ENCODE measurements at regions not wholly inside any gene's neighbourhood (a gene's known extent, or its start where the extent isn't known, plus 50 kb on each side); places are given as distances from the start of the nearest gene placed in this dataset.
"Not testable (repeated sequence)": the region's sequence is repeated elsewhere in the genome, so short reads cannot be mapped to it uniquely, and the experiment has no call there.

DNA sequence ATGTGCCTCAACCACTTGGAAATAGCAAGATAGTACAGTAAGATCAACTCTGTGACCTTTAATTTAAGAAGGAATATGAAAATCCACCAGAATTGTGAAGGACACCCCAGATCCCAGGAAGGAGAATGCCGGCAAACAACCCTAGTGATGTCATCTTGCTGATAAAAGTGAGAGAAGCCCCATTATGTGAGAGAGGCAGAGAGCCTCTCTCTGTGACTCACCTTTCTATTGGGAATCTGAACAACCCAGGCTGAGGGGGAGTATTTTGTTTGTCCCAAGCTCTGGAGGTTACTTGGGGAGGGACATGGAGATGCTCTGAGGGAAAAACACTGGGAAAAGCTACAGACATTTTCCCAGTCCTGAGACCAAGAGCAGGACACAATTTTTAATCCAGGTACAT lies 188.3 kb upstream of the FERMT1 start:
- no peak for DNase-seq (ENCODE audit: low read depth)

DNA sequence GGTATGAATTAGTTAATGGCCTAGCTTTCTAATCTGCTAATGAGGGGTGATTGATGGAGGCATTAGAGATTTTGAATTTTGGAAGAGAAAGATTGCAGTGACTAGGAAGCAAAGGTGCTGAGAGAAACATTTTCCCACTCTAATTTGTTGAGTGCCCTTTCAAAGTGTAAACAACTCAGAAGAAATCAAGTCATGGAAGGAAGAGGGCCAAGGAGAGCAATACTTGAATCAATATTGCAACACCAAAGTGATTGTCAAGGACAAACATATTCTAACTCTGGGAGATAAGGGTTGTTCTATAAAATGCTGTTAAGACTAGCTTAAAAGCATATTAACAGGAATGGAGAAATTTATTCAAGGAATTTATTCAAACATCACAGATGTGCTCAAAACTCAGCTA lies 182.7 kb upstream of the FERMT1 start:
- DNase-seq (ENCODE audit: low read depth) = no peak

DNA sequence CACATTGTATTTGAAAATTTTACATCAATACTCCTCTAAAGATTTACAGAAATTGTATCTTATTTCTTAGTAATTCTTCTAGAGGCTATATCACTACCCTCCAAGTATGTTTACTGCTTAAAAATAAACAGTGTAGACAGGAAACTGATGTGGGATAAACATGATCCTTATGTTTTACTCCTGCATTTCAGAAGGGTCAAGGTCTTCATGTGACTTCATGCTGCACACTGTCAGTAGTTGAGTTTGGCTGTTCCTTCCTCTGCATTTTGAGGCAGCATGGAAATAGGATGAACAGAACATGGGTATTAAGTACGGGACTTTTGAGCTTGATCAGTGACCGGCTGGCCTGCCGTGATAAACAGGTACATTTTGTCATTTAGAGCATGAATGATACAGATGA lies 179.2 kb upstream of the FERMT1 start:
- no peak for DNase-seq (ENCODE audit: low read depth)

DNA sequence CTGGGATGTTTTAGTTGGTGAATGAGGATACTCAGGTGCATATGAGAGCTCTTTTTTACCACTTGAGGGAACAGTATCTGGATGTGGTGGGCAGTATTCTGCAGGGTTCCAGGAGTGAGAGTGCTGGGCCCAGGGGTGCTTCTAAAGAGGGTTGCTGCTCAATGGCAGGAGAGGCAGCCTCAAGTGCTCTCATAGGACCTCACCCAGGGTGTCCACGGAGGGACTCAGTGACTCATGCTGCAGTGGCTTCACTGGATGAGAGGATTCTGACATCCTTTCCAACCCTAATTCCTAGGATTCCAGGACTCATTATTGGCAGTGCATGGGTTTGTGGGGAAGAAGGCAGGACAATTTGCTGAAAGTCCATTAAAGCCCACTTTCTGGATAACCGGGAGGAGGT lies 176.6 kb upstream of the FERMT1 start:
- DNase-seq (ENCODE audit: low read depth) = no peak

DNA sequence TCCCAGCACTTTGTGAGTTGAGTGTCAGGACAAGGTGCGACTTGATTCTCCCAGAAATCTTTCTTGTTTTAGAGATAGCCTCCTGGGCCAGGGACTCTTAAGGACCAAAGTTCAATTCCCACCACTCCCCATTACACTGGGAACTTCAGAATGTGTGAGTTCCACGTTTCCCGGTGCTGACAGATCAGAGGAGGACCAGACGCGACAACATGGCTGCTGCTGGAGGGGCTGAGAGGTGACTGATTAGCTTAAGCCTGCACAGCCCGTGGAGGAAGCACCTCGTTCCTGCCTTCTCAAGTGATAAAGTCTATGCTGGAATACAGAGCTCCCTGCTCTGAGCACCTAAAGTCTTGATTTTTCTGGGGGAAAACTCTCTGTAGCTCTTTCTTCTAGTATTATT lies 175.2 kb upstream of the FERMT1 start:
- DNase-seq (ENCODE audit: low read depth) = no peak

DNA sequence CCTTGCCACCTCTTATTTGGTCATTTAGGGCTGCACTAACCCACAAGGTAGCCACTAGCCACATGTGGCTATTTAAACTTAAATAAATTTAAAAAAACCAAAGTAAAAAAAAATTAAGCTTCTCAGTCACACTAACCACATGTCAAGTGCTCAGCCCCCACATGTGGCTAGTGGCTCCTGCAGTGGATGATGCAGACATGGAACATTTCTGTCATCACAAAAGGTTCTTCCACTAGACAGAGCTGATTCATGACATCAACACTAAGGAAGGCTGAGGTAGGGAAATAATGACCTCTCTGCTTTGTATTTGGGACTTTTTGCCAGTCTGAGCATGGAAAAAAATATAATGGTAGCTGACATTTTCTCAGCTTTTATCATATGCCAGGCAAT lies 173.0 kb upstream of the FERMT1 start:
- DNase-seq (ENCODE audit: low read depth) = no peak

DNA sequence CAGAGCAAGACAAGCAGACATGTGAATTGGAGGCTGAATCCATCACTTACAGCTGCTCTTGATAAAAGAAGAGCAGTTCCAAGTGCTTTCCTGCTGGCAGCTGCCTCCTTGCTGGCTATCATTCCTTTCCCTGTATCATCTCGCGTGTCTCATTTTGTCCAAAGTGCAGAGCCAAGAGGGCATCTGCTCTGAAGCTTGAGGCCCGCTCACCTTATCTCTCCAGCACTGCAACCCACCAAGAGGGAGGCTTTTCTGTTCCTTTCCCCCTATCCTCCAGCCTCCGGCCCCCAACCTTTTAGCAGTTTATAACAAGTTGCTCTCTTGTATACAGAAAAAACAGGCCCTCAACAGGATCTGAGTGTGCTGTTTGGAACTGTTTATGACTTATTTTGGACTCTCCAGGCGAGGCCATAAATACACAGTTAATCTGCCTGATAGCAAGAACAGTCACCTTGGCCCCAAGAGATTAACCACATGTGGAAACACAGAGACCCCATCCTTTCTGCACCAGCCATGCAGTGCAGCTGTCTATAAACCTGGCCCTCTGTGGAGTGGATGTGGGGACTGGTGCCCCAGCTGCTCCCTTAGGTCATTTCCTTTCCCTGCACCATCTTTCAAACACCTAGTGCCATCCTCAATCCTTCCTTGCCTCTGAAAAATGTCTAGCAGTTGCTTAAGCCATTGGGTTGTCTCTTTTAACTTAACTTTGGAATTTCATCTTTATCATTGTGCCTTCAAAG lies 172.5 kb upstream of the FERMT1 start:
- DNase-seq (ENCODE audit: low read depth) = no peak

DNA sequence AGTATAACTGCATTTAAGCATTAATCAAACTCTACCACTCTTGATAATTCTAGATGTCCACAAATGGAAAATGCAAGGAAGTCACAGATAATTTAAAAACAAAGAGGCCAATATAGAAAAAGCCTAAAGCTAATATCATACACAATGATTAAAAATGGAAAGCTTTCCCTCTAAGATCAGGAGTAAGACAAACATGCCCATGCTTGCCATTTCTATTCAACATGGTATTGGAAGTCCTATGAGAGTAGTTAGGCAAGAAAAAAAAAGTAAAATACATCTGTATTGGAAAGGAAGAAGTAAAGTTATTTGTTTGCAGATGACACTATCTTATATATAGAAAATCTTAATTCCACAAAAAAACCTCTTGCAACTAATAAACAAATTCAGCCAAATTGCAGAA lies 164.6 kb upstream of the FERMT1 start:
- DNase-seq (ENCODE audit: low read depth) = no peak

DNA sequence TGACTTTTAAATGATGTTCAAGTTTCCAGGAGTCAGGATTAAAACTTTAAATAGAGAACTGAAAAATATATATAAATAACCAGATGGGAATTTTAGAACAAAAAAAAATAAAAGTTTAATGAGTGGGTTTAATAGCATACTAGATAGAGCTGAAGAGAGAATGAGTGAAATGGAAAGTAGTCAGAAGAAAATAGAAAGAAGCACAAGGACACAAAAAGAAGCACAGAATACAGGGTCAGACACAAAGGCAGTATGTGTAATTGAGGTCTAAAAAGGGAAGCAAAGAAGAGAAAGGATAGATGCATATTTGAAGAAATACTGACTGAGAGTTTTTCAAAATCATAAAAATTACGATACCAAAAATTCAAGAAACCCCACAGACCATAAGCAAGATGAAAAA lies 159.8 kb upstream of the FERMT1 start:
- no peak for DNase-seq (ENCODE audit: low read depth)

DNA sequence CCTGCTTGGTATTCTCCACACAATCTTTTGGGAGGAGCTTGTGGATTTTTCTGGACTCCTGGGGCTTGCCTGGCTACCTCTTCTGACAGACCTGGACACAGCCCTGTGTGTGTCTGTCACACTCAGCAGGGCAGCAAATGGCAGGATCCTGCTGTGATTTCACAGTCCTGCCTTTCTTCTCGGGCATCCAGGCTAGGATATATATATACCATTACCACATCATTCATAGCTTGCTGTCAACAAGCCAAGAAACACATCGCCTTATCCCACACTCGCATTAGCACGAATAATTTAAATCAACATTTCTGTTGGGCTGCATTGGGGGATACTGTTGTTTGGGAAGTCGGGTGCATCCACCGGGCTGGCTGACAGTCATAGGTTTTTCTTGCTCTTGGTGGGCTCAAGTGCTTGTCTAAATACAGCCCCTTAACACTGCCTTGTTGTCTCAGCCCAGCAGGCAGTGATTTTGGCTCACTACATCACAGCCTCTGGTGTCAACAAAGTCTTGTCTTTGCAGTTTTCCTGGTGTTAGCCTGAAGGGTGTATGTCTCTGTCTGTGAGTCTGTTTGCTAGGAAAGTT lies 154.9 kb upstream of the FERMT1 start:
- DNase-seq (ENCODE audit: low read depth) = no peak

DNA sequence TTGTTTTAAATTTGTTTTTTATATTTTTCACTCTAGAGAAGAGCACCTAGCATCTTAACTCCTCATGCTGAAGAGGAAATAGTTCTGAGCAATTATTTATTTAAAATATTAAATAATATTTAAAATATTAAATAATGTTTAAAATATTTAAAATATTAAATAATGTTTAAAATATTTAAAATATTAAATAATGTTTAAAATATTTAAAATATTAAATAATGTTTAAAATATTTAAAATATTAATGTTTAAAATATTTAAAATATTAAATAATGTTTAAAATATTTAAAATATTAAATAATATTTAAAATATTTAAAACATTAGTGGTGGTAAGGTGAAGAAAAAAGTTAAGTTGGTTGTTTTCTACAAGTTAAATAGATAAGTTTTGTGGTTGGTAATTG lies 147.6 kb upstream of the FERMT1 start:
- not testable (repeated sequence) for DNase-seq (ENCODE audit: low read depth)

DNA sequence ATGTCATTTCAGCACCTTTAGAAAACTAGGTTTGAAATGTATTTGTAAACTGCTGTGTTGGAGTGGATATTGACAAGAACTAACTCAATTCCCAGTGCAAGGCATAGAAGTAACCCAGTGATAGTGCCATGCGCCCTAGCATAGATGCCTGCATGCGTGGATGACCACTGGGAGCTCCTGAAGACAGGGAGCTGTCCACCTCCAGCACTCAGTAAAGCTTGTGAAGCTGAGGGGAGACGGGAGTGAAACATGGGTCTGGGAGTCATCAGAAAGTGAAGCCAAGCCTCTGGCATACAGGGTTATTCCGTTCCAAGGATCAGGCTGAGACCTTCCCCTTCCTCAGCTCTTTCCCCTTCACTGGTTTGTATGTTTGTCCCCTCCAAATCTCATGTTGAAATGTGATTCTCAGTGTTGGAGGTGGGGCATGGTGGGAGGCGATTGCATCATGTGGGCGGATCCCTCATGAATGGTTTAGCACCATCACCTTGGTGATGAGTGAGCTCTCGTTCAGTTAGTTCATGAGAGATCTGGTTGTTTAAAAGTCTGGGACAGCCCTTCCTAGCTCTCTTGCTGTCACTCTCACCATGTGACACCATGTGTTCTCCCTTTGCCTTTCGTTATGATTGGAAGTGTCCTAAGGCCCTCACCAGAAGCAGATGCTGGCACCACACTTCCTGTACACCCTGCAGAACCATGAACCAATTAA lies 146.5 kb upstream of the FERMT1 start:
- no peak for DNase-seq (ENCODE audit: low read depth)

DNA sequence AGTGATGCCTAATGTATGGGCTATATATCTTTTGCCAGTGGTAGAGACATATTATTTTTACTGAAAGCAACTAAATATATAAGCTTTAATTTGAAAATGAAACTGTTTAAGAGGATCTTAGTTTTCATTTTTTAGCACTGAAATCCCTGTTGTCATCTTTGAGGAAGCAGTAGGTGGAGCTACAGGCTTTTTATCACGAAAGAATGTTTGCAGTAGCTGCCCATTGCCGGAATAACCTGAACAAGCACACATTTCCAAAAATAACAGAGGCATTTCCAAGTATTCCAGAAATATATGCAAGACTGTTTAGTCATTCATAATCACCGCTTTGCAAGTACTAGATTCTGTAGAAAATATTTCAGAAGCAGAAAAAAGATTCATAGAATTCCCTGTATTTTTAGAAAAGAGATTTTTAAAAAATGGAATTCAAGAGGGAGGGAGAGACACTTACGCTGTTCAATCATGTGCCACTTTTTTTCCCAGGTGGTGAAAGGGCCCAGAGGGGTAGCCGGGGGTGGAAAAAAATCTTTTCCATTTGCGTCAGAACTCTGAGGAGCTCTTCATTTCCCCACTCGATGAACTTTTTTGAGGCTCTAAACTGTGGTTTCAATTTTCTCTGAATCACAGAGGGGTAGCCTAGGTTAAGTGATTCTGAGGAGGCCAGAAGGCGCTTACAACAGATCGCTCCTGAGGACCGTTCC lies 142.5 kb upstream of the FERMT1 start:
- DNase-seq (ENCODE audit: low read depth) = peak; percentile 70

DNA sequence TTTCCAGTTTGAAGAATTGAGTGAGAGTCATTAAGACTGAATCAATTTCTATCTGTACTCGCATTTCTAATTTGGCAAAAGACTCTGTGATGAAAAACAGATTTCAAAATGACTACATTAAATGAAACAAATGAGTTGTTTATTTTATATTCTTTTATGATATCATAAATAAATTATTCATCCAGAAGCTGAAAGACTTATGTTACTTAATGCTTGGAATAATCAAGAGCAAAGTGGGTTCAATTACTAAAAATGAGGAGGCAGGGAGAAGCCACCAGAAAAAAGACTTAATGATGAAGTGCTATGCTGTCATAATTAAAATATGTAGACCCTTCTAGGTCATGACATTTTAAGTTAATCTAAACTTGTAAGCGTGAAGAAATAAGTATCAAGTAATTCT lies 130.6 kb upstream of the FERMT1 start:
- no peak for DNase-seq (ENCODE audit: low read depth)

DNA sequence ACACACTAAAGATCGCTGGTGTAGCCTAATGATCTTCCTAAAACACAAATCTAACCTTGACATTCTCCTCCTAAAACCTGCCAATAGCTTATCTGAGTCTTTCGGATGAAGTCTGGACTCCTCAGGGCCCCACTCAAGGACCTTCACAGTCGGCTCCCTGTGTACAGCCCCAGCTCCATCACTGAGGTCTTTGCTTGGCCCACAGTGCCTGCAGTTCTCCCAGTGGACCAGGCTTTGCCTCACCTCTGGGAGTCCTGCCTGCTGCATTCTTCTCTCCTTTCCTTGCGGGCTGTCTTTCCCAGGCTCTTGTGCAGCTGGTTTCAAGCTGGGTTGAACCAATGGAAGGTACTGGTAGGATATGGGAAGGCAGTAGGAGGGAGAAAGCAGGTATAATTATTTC lies 122.6 kb upstream of the FERMT1 start:
- DNase-seq (ENCODE audit: low read depth) = no peak

DNA sequence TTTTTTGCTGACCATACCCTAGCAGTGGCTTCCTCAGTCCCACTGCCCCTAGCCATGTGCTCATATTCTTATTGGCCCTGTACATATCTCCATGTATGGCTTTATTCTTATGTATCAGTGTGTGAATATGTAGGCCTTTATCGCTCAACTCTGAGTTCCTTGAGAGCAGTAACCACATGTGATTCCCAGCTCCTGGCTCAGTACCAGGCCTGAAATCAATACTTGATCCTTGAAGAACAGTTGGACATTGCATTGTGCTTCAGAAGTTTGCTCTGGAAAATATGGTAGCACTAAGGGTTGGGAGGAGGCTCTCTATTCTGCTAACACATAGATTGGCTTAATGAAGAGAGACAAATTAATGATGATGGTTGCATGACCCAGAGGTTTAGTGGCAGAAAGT lies 118.8 kb upstream of the FERMT1 start:
- DNase-seq (ENCODE audit: low read depth) = no peak

DNA sequence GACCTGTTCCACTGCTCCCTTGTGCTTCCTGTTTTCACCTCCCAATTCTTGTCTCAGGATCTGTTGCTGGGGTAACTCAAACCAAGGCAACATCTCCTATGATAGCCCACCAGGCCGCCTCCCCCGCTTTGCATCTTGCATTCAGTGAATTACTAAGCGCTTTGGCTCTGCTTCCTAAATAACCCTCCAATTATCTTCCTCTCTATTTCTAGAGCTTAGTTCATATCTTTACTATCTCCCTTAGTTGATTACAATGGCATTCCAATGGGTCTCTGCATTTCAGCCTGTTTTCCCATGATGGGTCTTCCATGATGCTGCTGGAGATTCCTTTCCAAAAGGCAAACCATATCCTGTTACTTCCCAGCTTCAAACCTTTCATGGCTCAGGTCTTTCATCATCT lies 117.2 kb upstream of the FERMT1 start:
- no peak for DNase-seq (ENCODE audit: low read depth)

DNA sequence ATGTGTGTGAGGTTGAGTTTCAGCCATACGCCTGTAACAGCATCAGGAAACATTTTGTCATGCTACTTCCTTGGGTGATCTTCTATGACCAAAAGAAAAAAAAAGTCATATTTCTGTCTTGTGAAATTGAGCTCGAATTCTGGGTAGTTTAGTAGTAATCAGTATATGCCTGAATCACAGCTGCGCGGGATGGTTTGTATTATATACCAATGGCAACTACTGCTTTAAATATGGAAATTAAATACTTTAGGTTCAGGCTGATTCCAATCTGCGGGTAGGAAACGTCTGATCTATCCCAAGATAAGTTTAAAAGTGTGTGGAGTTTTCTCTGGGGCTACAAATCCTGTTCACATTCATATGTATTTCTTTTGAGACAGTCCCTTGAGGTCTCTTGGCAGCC lies 115.6 kb upstream of the FERMT1 start:
- DNase-seq (ENCODE audit: low read depth) = no peak

DNA sequence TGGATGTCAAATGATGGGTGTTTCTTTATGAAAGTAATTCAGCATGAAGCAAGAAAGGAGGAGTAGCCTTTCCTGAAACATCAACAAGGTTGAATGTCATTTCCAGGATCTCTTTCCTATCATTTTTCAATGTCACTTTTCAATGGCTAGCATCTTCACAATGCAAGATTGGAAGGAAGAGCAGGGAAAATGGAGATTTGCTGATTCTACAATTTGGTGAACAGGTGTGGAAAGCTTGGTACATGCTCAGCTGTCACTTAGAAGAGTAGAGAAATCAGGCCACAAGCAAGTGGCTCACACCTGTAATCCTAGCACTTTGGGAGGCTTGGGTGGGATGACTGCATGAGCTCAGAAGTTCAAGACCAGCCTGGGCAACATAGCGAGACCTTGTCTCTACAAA lies 112.7 kb upstream of the FERMT1 start:
- no peak for DNase-seq (ENCODE audit: low read depth)

DNA sequence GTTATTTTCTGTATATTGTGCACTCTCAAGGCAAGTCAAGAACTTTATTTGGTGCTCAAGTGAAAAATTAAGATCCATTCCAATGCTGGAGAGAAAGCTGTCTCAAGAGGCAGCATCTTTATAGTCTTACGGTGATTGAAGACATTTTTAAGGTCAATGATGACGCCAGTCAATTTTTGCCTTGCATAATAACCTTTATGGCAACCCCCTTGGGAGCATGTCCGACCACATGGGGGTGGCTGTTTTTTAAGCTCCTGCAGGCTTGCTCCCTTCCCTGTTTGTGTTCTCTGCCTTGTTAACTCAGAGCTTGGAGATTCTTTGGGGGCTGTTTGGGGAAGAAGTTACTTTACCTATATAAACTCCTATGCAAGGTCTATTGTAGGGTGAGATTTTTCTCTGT lies 109.6 kb upstream of the FERMT1 start:
- no peak for DNase-seq (ENCODE audit: low read depth)

DNA sequence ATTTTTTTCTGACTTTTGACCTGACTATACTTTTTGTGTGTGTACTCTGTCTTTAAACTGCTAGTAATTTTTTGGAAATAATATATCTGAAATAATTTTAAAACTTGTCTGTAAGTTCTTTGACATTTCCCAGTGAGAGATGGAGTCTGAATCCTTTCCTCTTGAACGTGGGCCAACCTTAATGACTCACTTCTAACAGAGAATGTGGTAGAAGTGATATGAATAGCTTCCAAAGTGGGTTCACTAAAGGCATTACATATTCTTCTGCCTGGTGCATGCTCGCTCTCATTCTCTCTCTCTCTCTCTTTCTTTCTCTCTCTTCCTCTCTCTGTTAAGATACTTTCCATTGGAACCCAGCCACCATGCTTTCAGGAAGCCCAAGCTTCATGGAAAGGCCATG lies 108.7 kb upstream of the FERMT1 start:
- peak; percentile 24 for DNase-seq (ENCODE audit: low read depth)

DNA sequence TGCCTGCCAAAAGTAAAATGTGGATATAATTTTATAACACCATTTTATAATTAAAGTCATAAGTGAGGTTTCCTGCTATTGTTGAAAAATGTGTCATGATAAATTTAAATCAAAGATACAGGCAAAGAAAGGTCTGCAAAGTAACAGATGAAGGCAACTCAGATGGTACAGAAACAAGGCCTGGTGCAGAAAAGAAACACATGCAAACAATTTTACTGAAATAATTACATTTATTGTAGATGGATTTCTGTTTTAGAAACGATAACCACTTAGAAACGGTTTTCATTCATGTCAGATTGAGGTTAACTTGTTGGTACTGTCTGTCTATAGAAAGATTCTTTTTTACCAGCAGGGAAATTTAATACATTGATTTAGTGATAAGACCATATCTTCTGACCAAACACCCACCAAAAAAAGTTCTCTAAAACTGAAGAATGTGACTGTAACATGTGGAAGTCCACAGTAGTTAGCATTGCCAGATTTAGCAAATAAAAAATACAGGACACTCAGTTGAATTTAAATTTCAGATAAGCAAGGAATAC lies 105.5 kb upstream of the FERMT1 start:
- no peak for DNase-seq (ENCODE audit: low read depth)

DNA sequence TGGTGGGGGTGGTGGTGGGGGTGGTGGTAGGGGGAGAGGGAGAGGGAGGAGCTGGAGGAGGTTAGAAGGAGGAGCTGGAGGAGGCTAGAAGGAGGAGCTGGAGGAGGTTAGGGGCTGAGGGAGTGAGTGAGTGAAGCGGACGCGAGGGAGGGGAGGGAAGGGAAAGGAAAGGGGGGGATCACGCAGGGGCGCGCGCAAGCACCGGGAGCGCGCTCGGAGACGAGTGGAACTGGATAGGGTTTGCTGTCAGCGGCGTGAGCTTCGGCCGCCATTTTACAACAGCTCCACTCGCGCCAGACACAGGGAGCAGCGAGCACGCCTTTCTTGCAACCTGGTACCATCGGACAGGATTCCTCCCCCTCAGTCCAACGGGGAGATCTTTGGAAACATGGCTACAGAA lies 90.5 kb upstream of the FERMT1 start:
- DNase-seq (ENCODE audit: low read depth) = no peak

All from non-pigmented ciliary epithelial cell (primary cell).